ENCODE measurements at regions not wholly inside any gene's neighbourhood (a gene's known extent, or its start where the extent isn't known, plus 50 kb on each side); places are given as distances from the start of the nearest gene placed in this dataset.

GRCh38 chr11:19410032-19410431 is 169.3 kb upstream of the E2F8 start:
- Histone ChIP-seq H3K9me3 (peaks cover 0 to 3% (median 0%) of the 10 kb centered on the region in 11 donors), H3K27ac (no peak overlapping the region), H3K36me3 (no peaks in the 10 kb centered on the region), H3K4me3 (no peak overlapping the region), H3K27me3 (peaks cover 0 to 12% (median 0%) of the 10 kb centered on the region in 7 donors), H3K4me1 (no peaks in the 10 kb centered on the region)
- 89% methylated on average over 3 of the region's 3 CpGs for WGBS, 2 donors
- ATAC-seq (no peak), DNase-seq (no peak)
- TF ChIP-seq, protein P1, sequence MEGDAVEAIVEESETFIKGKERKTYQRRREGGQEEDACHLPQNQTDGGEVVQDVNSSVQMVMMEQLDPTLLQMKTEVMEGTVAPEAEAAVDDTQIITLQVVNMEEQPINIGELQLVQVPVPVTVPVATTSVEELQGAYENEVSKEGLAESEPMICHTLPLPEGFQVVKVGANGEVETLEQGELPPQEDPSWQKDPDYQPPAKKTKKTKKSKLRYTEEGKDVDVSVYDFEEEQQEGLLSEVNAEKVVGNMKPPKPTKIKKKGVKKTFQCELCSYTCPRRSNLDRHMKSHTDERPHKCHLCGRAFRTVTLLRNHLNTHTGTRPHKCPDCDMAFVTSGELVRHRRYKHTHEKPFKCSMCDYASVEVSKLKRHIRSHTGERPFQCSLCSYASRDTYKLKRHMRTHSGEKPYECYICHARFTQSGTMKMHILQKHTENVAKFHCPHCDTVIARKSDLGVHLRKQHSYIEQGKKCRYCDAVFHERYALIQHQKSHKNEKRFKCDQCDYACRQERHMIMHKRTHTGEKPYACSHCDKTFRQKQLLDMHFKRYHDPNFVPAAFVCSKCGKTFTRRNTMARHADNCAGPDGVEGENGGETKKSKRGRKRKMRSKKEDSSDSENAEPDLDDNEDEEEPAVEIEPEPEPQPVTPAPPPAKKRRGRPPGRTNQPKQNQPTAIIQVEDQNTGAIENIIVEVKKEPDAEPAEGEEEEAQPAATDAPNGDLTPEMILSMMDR (IDR thresholded peaks at IDR 0.05) = no peak
- intact Hi-C loops (cut with DNase I) = no loop called here

DNA sequence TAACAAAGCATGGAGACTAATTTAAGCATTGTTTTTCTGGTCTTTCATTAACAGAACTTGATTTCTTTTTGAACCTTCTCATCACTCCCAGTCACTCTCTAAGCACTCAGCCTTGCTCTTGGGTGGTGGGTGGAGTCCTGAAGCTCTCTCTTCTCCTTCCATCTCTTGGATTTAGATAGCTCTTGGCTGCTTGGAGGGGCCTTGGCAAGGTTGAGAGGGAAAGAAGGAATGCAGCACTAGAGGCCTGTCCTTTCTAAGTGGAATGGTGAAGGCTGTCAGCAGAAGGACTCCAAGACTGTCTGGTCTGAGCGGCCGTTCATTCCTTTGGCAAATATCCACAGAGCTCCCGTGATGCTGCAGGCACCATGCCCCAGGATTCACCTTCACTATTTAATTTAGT is 168.6 kb upstream of the E2F8 start:
- WGBS, 2 donors = 37 to 51% methylated on average over 3 of the region's 3 CpGs
- peaks cover 0 to 12% (median 0%) of the 10 kb centered on the region in 7 donors for H3K27me3 ChIP-seq
- no peak overlapping the region for H3K4me3 ChIP-seq
- H3K27ac ChIP-seq = no peak overlapping the region
- H3K36me3 ChIP-seq = no peaks in the 10 kb centered on the region
- DNase-seq = no peak
- ATAC-seq = peak in 1 of 8 donors; percentile 27
- intact Hi-C loops (cut with DNase I) = no loop called here
- no peaks in the 10 kb centered on the region for H3K4me1 ChIP-seq
- H3K9me3 ChIP-seq = no peaks in the 10 kb centered on the region
- TF ChIP-seq, protein P1 (IDR thresholded peaks at IDR 0.05) = no peak

- Histone ChIP-seq H3K4me1 (no peaks in the 10 kb centered on the region), H3K36me3 (no peaks in the 10 kb centered on the region), H3K27ac (no peak overlapping the region), H3K9me3 (no peaks in the 10 kb centered on the region), H3K27me3 (peaks cover 0 to 12% (median 0%) of the 10 kb centered on the region in 7 donors), H3K4me3 (no peak overlapping the region)
- ATAC-seq (no peak), DNase-seq (no peak)
- 87 to 88% methylated on average over 17 of the region's 17 CpGs for WGBS, 2 donors
- TF ChIP-seq, protein P1 (IDR thresholded peaks at IDR 0.05) = no peak
- intact Hi-C loops (cut with DNase I) = no loop called here
Observed at GRCh38 chr11:19407677-19408270, 167.0 kb upstream of the E2F8 start.

DNA sequence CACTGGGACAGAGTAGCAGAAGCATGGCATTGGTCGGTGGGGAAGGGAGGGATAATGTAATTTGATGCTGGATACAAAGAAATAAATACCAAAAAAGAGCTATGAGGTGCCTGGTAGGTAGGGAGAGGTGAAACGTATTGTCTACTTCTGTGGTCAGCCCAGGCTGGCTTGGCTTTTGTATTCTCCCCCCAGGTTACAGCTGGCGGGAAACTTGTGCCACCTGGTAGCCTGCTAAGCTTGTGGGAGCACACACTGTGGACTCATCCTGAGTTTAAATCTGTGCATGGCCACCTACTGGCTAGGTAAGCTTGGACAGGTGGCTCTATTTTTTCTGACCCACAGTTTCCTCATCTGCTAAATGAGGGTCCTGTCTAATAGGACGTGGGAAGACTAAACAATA is 165.2 kb upstream of the E2F8 start:
- DNase-seq (no peak), ATAC-seq (no peak)
- Histone ChIP-seq H3K36me3 (no peaks in the 10 kb centered on the region), H3K4me3 (no peak overlapping the region), H3K27ac (no peak overlapping the region), H3K9me3 (no peaks in the 10 kb centered on the region), H3K4me1 (no peaks in the 10 kb centered on the region), H3K27me3 (peaks cover 0 to 5% (median 0%) of the 10 kb centered on the region in 7 donors)
- WGBS, 2 donors = 85 to 86% methylated on average over 4 of the region's 4 CpGs
- TF ChIP-seq, protein P1 (IDR thresholded peaks at IDR 0.05) = no peak
- intact Hi-C loops (cut with DNase I) = no loop called here

Measured in heart right ventricle (tissue), 16 donors.